Astrocyte of the cerebellum (primary cell): ENCODE measurements at regions not wholly inside any gene's neighbourhood (a gene's known extent, or its start where the extent isn't known, plus 50 kb on each side); places are given as distances from the start of the nearest gene placed in this dataset.
"Not testable (repeated sequence)": the region's sequence is repeated elsewhere in the genome, so short reads cannot be mapped to it uniquely, and the experiment has no call there.

ENCODE experiments used
- DNase-seq: peaks from one replicate; pipeline ENCODE4 v3.0.0-alpha.2; 2011; ENCODE audit warnings: low read depth
- H3K4me3 ChIP-seq: 2 replicates; pipeline ENCODE4 v1.5.1; 2011; ENCODE audit warnings: mild to moderate bottlenecking, low read depth, low read length, moderate library complexity
- CTCF ChIP-seq: IDR thresholded peaks from 2 replicates; pipeline ENCODE4 v1.5.1; 2012; ENCODE audit warnings: low read length, low read depth, moderate library complexity, mild to moderate bottlenecking; ENCODE audit errors: missing control alignments
- in situ Hi-C: cut with HindIII; loops from 2 replicates; pipeline ENCODE4 v1.10.0; 2017; ENCODE audit warnings: low sequenced_read_pairs

GRCh38 chr9:75269197-75269596, 180.9 kb downstream of the OSTF1 start:
- in situ Hi-C loops, result no loop called here
- DNase-seq, result no peak
- no peak for TF ChIP-seq CTCF
- no peak overlapping the region for H3K4me3 ChIP-seq

- H3K4me3 ChIP-seq, DNase-seq, in situ Hi-C loops: not testable (repeated sequence)
Measured at GRCh38 chr9:75273055-75273454, 184.7 kb downstream of the OSTF1 start.

- DNase-seq, result no peak
- TF ChIP-seq CTCF, result no peak
- H3K4me3 ChIP-seq, result no peak overlapping the region
- in situ Hi-C loops, result no loop called here
Measured at GRCh38 chr9:75274781-75275180, 186.5 kb downstream of the OSTF1 start.

- in situ Hi-C loops, result no loop called here
- H3K4me3 ChIP-seq, result no peak overlapping the region
- DNase-seq, result no peak
- no peak for TF ChIP-seq CTCF
Measured at GRCh38 chr9:75282047-75282446, 193.7 kb downstream of the OSTF1 start.

- no peak overlapping the region for H3K4me3 ChIP-seq
- DNase-seq, result no peak
- no peak for TF ChIP-seq CTCF
- in situ Hi-C loops, result no loop called here
Measured at GRCh38 chr9:75289332-75289731, 201.0 kb downstream of the OSTF1 start.

- no peak overlapping the region for H3K4me3 ChIP-seq
- in situ Hi-C loops, result no loop called here
- DNase-seq, result no peak
- TF ChIP-seq CTCF, result no peak
Measured at GRCh38 chr9:75299324-75299723, 211.0 kb downstream of the OSTF1 start.

GRCh38 chr9:75333624-75334023, 245.3 kb downstream of the OSTF1 start:
- H3K4me3 ChIP-seq, result no peak overlapping the region
- in situ Hi-C loops, result loop anchor here (5.0 kb wide), 1 partner anchor 59 kb away; no protein-coding TSS in a partner anchor
- peak; percentile 14 for TF ChIP-seq CTCF
- no peak for DNase-seq
